ENCODE measurements at regions not wholly inside any gene's neighbourhood (a gene's known extent, or its start where the extent isn't known, plus 50 kb on each side); places are given as distances from the start of the nearest gene placed in this dataset.
"Not testable (repeated sequence)": the region's sequence is repeated elsewhere in the genome, so short reads cannot be mapped to it uniquely, and the experiment has no call there.

DNA sequence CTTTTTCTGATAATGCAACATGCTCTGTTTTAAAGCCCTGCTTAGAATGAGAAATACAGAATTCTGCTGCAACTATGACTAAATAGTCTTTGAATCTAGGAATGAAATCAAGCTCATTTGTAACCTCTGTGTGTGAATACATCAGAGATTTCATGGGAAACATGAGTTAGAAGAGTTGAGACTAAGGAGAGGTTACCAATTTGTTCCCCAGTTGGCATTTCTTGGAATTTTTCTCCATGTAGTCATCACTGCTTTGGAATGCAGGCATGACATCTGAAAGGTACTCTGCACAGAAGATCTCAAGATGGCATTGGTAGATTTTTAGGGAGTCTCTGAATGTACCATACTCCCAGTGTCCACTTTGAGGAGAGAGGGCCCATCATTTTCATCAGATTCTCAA is 237.2 kb downstream of the TFAP2A start:
- Histone ChIP-seq H3K36me3 (no peaks in the 10 kb centered on the region), H3K4me1 (ENCODE audit: low read depth) (no peaks in the 10 kb centered on the region), H3K4me3 (no peak overlapping the region), H3K9me3 (ENCODE audit: low read depth) (no peaks in the 10 kb centered on the region), H3K27me3 (no peaks in the 10 kb centered on the region), H3K27ac (no peak overlapping the region)
- DNase-seq (ENCODE audit: low read depth in 1 of 2, low spot score in 1 of 2), result no peak
- TF ChIP-seq, protein P1, sequence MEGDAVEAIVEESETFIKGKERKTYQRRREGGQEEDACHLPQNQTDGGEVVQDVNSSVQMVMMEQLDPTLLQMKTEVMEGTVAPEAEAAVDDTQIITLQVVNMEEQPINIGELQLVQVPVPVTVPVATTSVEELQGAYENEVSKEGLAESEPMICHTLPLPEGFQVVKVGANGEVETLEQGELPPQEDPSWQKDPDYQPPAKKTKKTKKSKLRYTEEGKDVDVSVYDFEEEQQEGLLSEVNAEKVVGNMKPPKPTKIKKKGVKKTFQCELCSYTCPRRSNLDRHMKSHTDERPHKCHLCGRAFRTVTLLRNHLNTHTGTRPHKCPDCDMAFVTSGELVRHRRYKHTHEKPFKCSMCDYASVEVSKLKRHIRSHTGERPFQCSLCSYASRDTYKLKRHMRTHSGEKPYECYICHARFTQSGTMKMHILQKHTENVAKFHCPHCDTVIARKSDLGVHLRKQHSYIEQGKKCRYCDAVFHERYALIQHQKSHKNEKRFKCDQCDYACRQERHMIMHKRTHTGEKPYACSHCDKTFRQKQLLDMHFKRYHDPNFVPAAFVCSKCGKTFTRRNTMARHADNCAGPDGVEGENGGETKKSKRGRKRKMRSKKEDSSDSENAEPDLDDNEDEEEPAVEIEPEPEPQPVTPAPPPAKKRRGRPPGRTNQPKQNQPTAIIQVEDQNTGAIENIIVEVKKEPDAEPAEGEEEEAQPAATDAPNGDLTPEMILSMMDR (IDR thresholded peaks at IDR 0.05; ENCODE audit: low read depth, low read length), result no peak

DNA sequence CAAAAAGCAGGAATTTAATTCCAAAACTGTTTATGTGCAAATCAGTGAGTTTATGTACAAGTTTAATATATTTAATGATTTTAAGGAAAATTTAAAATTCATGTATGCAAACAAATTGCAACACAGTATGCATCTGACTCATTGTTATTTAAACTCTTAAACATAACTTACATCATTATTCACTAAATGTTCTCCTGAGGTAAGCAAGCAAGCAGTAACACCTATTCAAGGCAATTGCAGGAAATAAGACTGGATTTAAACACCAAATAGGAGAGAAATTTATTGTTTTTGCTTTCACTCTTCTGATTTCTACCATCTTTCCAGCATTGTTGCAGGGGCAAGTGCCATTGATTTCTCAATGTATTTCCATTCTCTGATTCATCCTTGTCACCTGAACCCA is 239.5 kb downstream of the TFAP2A start:
- no peak for DNase-seq (ENCODE audit: low read depth in 1 of 2, low spot score in 1 of 2)
- no peak overlapping the region for H3K27ac ChIP-seq
- H3K9me3 ChIP-seq (ENCODE audit: low read depth), result no peaks in the 10 kb centered on the region
- H3K4me3 ChIP-seq, result no peak overlapping the region
- no peaks in the 10 kb centered on the region for H3K36me3 ChIP-seq
- H3K27me3 ChIP-seq, result no peaks in the 10 kb centered on the region
- TF ChIP-seq, protein P1 (IDR thresholded peaks at IDR 0.05; ENCODE audit: low read depth, low read length), result no peak
- no peaks in the 10 kb centered on the region for H3K4me1 ChIP-seq (ENCODE audit: low read depth)

GRCh38 chr6:10174761-10175160 is 240.1 kb downstream of the TFAP2A start:
- TF ChIP-seq, protein P1 (IDR thresholded peaks at IDR 0.05; ENCODE audit: low read depth, low read length), result no peak
- Histone ChIP-seq H3K36me3 (no peaks in the 10 kb centered on the region), H3K4me3 (no peak overlapping the region), H3K9me3 (ENCODE audit: low read depth) (no peaks in the 10 kb centered on the region), H3K27me3 (no peaks in the 10 kb centered on the region), H3K4me1 (ENCODE audit: low read depth) (no peaks in the 10 kb centered on the region), H3K27ac (no peak overlapping the region)
- no peak for DNase-seq (ENCODE audit: low read depth in 1 of 2, low spot score in 1 of 2)

- Histone ChIP-seq H3K36me3 (no peaks in the 10 kb centered on the region), H3K4me1 (ENCODE audit: low read depth) (no peaks in the 10 kb centered on the region), H3K27me3 (no peaks in the 10 kb centered on the region), H3K9me3 (ENCODE audit: low read depth) (no peaks in the 10 kb centered on the region), H3K4me3 (no peak overlapping the region), H3K27ac (no peak overlapping the region)
- TF ChIP-seq, protein P1 (IDR thresholded peaks at IDR 0.05; ENCODE audit: low read depth, low read length), result no peak
- DNase-seq (ENCODE audit: low read depth in 1 of 2, low spot score in 1 of 2), result no peak
These were observed 240.8 kb downstream of the TFAP2A start for GRCh38 chr6:10174056-10174455.

GRCh38 chr6:10171706-10172105 is 243.2 kb downstream of the TFAP2A start:
- not testable (repeated sequence) for H3K4me1 ChIP-seq (ENCODE audit: low read depth); H3K9me3 ChIP-seq (ENCODE audit: low read depth); H3K4me3 ChIP-seq; H3K27ac ChIP-seq; DNase-seq (ENCODE audit: low read depth in 1 of 2, low spot score in 1 of 2); H3K27me3 ChIP-seq; H3K36me3 ChIP-seq

- TF ChIP-seq, protein P1 (IDR thresholded peaks at IDR 0.05; ENCODE audit: low read depth, low read length), result no peak
- DNase-seq (ENCODE audit: low read depth in 1 of 2, low spot score in 1 of 2), result no peak
- Histone ChIP-seq H3K4me3 (no peak overlapping the region), H3K36me3 (no peaks in the 10 kb centered on the region), H3K4me1 (ENCODE audit: low read depth) (no peaks in the 10 kb centered on the region), H3K27me3 (no peaks in the 10 kb centered on the region), H3K9me3 (ENCODE audit: low read depth) (no peaks in the 10 kb centered on the region), H3K27ac (no peak overlapping the region)
These were observed 244.1 kb downstream of the TFAP2A start for GRCh38 chr6:10170816-10171215.
